ENCODE measurements at regions not wholly inside any gene's neighbourhood (a gene's known extent, or its start where the extent isn't known, plus 50 kb on each side); places are given as distances from the start of the nearest gene placed in this dataset.

DNA sequence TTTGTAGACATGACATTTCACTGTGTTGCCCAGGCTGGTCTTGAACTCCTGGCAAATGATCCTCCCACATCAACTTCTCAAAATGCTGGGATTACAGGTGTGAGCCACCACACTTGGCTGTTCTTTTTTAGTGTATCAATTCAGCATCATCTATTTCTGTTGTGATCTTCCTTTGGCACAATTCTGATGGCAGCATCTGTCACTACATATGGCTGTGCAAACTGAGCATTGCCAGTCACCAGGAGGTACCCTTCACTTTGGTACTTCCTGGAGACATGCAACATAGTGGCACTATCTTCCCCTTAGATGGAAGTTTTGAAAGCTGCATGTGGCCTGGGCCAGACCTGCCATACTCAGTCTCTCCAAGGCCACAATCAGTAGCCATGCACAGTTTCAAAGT is 467.1 kb upstream of the TMPO start:
- Histone ChIP-seq H3K4me3 (no peak overlapping the region), H3K9ac (ENCODE audit: insufficient read depth in 1 of 2, low read depth in 2 of 2, low read length in 2 of 2) (no peak overlapping the region), H4K20me1 (replicated peaks; ENCODE audit: control insufficient read depth, insufficient read depth, low read length) (no peaks in the 10 kb centered on the region), H3K27me3 (ENCODE audit: control insufficient read depth in 2 of 2, insufficient read depth in 2 of 2, low read length in 2 of 2) (no peaks in the 10 kb centered on the region), H3K4me2 (ENCODE audit: insufficient read depth, low read length) (no peak overlapping the region), H3K27ac (ENCODE audit: extremely low read depth, low read depth, low read length) (no peak overlapping the region), H3K36me3 (ENCODE audit: control insufficient read depth, insufficient read depth, low read length) (no peaks in the 10 kb centered on the region), H2AFZ (ENCODE audit: low read depth, low read length) (no peak overlapping the region), H3K9me3 (replicated peaks; ENCODE audit: control insufficient read depth, insufficient read depth, low read depth, low read length) (no peaks in the 10 kb centered on the region), H3K9me1 (ENCODE audit: control insufficient read depth, insufficient read depth, low read length) (no peaks in the 10 kb centered on the region), H3K4me1 (replicated peaks in 1 of 2; ENCODE audit: control insufficient read depth in 2 of 2, insufficient read depth in 2 of 2, low read length in 2 of 2) (no peaks in the 10 kb centered on the region), H3K79me2 (ENCODE audit: control insufficient read depth, insufficient read depth, low read length) (no peaks in the 10 kb centered on the region)
- ATAC-seq (no peak), DNase-seq (ENCODE audit: extremely low read depth in 1 of 4, low spot score in 3 of 4) (no peak), FAIRE-seq (no peak)
- intact Hi-C loops (cut with micrococcal nuclease), result no loop called here
- no TSS peak for BruUV-seq (replicated peaks)
- TF ChIP-seq ZSCAN29 (IDR thresholded peaks at IDR 0.05) (no peak), MEF2A (IDR thresholded peaks at IDR 0.05; ENCODE audit: control insufficient read depth, low read depth, low read length) (no peak), OTX1 (CRISPR knock-in tag; IDR thresholded peaks at IDR 0.05) (no peak), RBM17 (IDR thresholded peaks at IDR 0.05; ENCODE audit: borderline replicate concordance, low read depth, low read length) (no peak), PHF8 (IDR thresholded peaks at IDR 0.05; ENCODE audit: borderline replicate concordance, low read length) (no peak), HDAC8 (tag; IDR thresholded peaks at IDR 0.05) (no peak), YBX1 (IDR thresholded peaks at IDR 0.05) (no peak), ZNF174 (CRISPR knock-in tag; IDR thresholded peaks at IDR 0.05) (no peak), TCF3 (CRISPR knock-in tag; IDR thresholded peaks at IDR 0.05) (no peak), ZKSCAN1 (IDR thresholded peaks at IDR 0.05; ENCODE audit: low read depth, low read length) (no peak), BACH1 (tag; IDR thresholded peaks at IDR 0.05) (no peak), HCFC1 (IDR thresholded peaks at IDR 0.05; ENCODE audit: low read depth, low read length) (no peak), RHOXF2B (CRISPR knock-in tag; conservative IDR thresholded peaks at IDR 0.05) (no peak), ELF4 (CRISPR knock-in tag; IDR thresholded peaks at IDR 0.05) (no peak), L3MBTL2 (IDR thresholded peaks at IDR 0.05) (no peak), HEY1 (CRISPR knock-in tag; IDR thresholded peaks at IDR 0.05; ENCODE audit: borderline replicate concordance) (no peak), ZNF311 (CRISPR knock-in tag; IDR thresholded peaks at IDR 0.05) (no peak)
- TF ChIP-seq, protein P1, sequence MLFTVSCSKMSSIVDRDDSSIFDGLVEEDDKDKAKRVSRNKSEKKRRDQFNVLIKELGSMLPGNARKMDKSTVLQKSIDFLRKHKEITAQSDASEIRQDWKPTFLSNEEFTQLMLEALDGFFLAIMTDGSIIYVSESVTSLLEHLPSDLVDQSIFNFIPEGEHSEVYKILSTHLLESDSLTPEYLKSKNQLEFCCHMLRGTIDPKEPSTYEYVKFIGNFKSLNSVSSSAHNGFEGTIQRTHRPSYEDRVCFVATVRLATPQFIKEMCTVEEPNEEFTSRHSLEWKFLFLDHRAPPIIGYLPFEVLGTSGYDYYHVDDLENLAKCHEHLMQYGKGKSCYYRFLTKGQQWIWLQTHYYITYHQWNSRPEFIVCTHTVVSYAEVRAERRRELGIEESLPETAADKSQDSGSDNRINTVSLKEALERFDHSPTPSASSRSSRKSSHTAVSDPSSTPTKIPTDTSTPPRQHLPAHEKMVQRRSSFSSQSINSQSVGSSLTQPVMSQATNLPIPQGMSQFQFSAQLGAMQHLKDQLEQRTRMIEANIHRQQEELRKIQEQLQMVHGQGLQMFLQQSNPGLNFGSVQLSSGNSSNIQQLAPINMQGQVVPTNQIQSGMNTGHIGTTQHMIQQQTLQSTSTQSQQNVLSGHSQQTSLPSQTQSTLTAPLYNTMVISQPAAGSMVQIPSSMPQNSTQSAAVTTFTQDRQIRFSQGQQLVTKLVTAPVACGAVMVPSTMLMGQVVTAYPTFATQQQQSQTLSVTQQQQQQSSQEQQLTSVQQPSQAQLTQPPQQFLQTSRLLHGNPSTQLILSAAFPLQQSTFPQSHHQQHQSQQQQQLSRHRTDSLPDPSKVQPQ (CRISPR knock-in tag; IDR thresholded peaks at IDR 0.05; ENCODE audit: borderline replicate concordance), result no peak
- TF ChIP-seq, protein P2, sequence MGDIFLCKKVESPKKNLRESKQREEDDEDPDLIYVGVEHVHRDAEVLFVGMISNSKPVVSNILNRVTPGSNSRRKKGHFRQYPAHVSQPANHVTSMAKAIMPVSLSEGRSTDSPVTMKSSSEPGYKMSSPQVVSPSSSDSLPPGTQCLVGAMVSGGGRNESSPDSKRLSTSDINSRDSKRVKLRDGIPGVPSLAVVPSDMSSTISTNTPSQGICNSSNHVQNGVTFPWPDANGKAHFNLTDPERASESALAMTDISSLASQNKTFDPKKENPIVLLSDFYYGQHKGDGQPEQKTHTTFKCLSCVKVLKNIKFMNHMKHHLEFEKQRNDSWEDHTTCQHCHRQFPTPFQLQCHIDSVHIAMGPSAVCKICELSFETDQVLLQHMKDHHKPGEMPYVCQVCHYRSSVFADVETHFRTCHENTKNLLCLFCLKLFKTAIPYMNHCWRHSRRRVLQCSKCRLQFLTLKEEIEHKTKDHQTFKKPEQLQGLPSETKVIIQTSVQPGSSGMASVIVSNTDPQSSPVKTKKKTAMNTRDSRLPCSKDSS (IDR thresholded peaks at IDR 0.05; ENCODE audit: low read depth, partially characterized antibody), result no peak
- ChIA-PET CTCF (ENCODE audit: low intra/inter-chr PET ratio) (no interaction called here), POLR2A (no interaction called here)
- in situ Hi-C loops (cut with MboI), result no loop called here

Measured in K562 (cell line).